IgD-negative memory B cell (primary cell): ENCODE measurements at regions not wholly inside any gene's neighbourhood (a gene's known extent, or its start where the extent isn't known, plus 50 kb on each side); places are given as distances from the start of the nearest gene placed in this dataset.
"Not testable (repeated sequence)": the region's sequence is repeated elsewhere in the genome, so short reads cannot be mapped to it uniquely, and the experiment has no call there.

Source experiments
- H3K27ac Mint-ChIP-seq, 3 donors: one replicate each; pipeline ENCODE4 v1.8.0; 2020 to 2022; ENCODE audit warnings: mild to moderate bottlenecking in 3 of 3, mixed read lengths in 3 of 3, moderate library complexity in 1 of 3
- H3K27me3 Mint-ChIP-seq: one replicate; pipeline ENCODE4 v1.8.0; 2021; ENCODE audit warnings: mixed read lengths
- H3K36me3 Mint-ChIP-seq: one replicate; pipeline ENCODE4 v1.8.0; 2020; ENCODE audit warnings: mild to moderate bottlenecking, mixed read lengths
- H3K4me1 Mint-ChIP-seq, 3 donors: one replicate each; pipeline ENCODE4 v1.8.0; 2020 to 2022; ENCODE audit warnings: mixed read lengths in 3 of 3, mild to moderate bottlenecking in 1 of 3
- H3K4me3 Mint-ChIP-seq, 4 donors: one replicate each; pipeline ENCODE4 v1.8.0; 2020 to 2022; ENCODE audit warnings: mild to moderate bottlenecking in 4 of 4, mixed read lengths in 4 of 4, moderate library complexity in 3 of 4
- H3K9me3 Mint-ChIP-seq, 3 donors: one replicate each; pipeline ENCODE4 v1.8.0; 2020 to 2021; ENCODE audit warnings: mixed read lengths in 3 of 3, mild to moderate bottlenecking in 1 of 3

- no peaks in the 10 kb centered on the region for H3K36me3 Mint-ChIP-seq
- no peaks in the 10 kb centered on the region for H3K27me3 Mint-ChIP-seq
Measured at GRCh38 chr10:28733245-28733644, 55.9 kb downstream of the BAMBI start.

GRCh38 chr10:28733647-28734046 is 56.3 kb downstream of the BAMBI start:
- Mint-ChIP-seq H3K27me3 (no peaks in the 10 kb centered on the region), H3K4me3 (no peak overlapping the region), H3K9me3 (peaks cover 3 to 6% (median 3%) of the 10 kb centered on the region in 3 donors), H3K36me3 (no peaks in the 10 kb centered on the region), H3K4me1 (no peaks in the 10 kb centered on the region), H3K27ac (no peak overlapping the region)

More at GRCh38 chr10:28733245-28733644, 55.9 kb downstream of the BAMBI start:
- Mint-ChIP-seq H3K27ac (no peak overlapping the region), H3K4me1 (no peaks in the 10 kb centered on the region), H3K9me3 (peaks cover 3 to 6% (median 3%) of the 10 kb centered on the region in 3 donors), H3K4me3 (no peak overlapping the region)

GRCh38 chr10:28734938-28735759 is 57.8 kb downstream of the BAMBI start:
- Mint-ChIP-seq H3K4me3 (no peak overlapping the region), H3K4me1 (no peaks in the 10 kb centered on the region), H3K9me3 (peaks cover 3 to 6% (median 6%) of the 10 kb centered on the region in 3 donors), H3K36me3 (no peaks in the 10 kb centered on the region), H3K27me3 (no peaks in the 10 kb centered on the region), H3K27ac (peak overlapping the region in 1 of 3 donors; percentile 27)

DNA sequence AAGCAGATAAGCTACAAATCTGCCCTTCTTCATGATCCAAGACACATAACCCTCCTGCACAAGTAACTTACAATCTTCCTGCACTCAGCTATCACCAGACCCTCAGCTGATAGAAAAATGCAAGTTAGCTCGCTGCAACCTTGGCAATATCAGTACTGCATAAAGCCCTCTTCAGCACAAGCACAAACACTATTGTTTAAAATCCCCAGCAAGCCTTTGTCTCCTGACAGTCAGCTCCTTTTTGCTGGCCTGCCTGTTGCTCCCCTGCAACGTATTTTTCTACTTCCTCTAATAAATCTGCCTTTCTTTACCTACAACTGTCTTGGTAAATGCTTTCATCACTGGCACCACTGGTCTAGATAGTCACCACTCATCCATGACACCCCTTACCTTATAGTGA is 59.8 kb downstream of the BAMBI start:
- Mint-ChIP-seq H3K9me3 (peaks cover 5 to 6% (median 6%) of the 10 kb centered on the region in 3 donors), H3K27ac (no peak overlapping the region), H3K4me3 (no peak overlapping the region), H3K27me3 (no peaks in the 10 kb centered on the region), H3K36me3 (no peaks in the 10 kb centered on the region), H3K4me1 (no peaks in the 10 kb centered on the region)

- no peaks in the 10 kb centered on the region for H3K36me3 Mint-ChIP-seq
- H3K27ac Mint-ChIP-seq = no peak overlapping the region
- H3K4me3 Mint-ChIP-seq = no peak overlapping the region
- peaks cover 5 to 6% (median 6%) of the 10 kb centered on the region in 3 donors for H3K9me3 Mint-ChIP-seq
- H3K27me3 Mint-ChIP-seq = no peaks in the 10 kb centered on the region
- no peaks in the 10 kb centered on the region for H3K4me1 Mint-ChIP-seq
Measured at GRCh38 chr10:28738200-28738599, 60.9 kb downstream of the BAMBI start.

- peaks cover 3% of the 10 kb centered on the region for H3K27me3 Mint-ChIP-seq
- H3K9me3 Mint-ChIP-seq = peaks cover 0 to 8% (median 4%) of the 10 kb centered on the region in 3 donors
- no peak overlapping the region for H3K27ac Mint-ChIP-seq
- no peaks in the 10 kb centered on the region for H3K36me3 Mint-ChIP-seq
- no peaks in the 10 kb centered on the region for H3K4me1 Mint-ChIP-seq
- H3K4me3 Mint-ChIP-seq = peak overlapping the region in 1 of 4 donors; percentile 61
Measured at GRCh38 chr10:28743576-28743975, 66.3 kb downstream of the BAMBI start.

- Mint-ChIP-seq H3K9me3 (peaks cover 0 to 10% (median 4%) of the 10 kb centered on the region in 3 donors), H3K27me3 (peaks cover 3% of the 10 kb centered on the region), H3K36me3 (no peaks in the 10 kb centered on the region), H3K4me3 (peak overlapping the region in 1 of 4 donors; percentile 61), H3K4me1 (no peaks in the 10 kb centered on the region), H3K27ac (no peak overlapping the region)
Measured at GRCh38 chr10:28744069-28744768, 66.9 kb downstream of the BAMBI start.

DNA sequence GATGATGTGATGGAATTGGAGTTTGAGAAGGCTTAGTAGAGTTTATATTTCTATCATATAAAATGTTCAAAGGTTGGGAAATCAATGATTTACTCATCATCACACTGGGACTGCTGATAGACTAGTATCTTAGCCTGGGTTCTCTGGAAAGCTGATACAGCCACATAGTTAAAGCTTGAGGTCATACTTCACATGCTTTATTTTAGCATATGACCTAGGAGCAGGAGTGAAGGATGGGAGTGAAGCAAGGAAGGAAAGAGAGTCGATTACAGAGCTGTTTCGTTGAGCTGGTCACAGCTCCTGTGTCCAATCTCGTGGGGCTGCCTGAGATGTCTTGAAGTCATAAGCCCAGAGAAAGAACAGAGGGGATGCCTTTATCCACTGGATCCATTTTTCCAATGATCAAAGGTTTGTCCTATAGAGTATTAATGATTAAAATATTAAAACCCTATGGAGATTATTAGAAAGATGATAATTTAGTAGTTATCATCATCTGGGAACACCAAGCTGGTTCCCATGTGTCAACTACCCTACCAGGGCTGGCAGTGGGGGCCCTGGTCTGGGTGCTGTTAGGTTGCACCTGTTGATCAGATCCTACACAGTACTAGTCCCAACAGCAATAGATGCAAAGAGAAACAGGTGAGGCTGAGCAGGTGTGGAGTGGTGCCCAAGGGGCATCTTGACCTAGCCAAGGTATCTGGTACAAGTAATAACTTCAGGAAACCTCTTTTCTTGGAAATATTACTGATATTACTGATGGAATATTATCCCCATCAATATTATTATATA is 77.8 kb downstream of the BAMBI start:
- no peak overlapping the region for H3K4me3 Mint-ChIP-seq

DNA sequence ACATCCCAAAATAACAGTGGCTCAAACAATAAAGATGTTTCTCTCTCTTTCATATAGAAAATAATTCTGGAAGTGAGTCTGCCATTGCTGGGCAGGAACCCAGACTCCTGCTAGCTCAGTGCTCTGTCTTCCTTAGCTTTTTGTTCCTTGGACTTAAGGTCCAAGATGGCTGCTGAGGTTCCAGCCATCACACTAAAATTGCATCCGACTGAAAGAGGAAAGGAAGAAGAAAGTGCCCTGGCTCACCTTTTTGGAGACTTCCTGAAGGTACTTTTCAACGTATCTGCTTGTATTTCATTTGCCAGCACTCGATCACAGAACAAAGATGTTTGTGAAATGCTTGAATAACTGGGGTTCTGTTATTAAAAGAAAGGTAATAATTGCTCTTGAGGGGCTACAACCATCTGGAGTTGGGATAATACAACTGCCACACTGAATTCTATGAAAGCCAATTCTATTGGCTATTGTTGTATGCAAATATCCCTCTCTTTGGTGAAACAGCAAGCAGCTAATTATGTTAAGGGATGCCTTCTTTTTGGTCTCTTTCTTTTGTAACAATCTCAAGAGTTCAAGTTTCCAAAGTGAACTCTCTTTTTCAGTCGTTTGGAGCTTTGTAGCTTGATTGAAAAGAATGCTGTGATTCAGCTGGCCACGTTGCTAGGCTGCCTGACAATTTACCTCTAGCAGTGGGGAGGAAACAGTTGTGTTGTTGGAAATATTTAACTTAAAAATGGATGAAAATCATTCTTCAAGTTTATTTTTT is 83.9 kb downstream of the BAMBI start:
- Mint-ChIP-seq H3K27me3 (peaks cover 10% of the 10 kb centered on the region), H3K4me3 (no peak overlapping the region), H3K27ac (no peak overlapping the region), H3K4me1 (no peaks in the 10 kb centered on the region), H3K36me3 (no peaks in the 10 kb centered on the region), H3K9me3 (no peaks in the 10 kb centered on the region)

More for the DNA sequence above, 77.8 kb downstream of the BAMBI start:
- Mint-ChIP-seq H3K36me3 (no peaks in the 10 kb centered on the region), H3K27ac (no peak overlapping the region), H3K27me3 (peaks cover 14% of the 10 kb centered on the region), H3K4me1 (peaks cover 0 to 2% (median 0%) of the 10 kb centered on the region in 3 donors), H3K9me3 (peaks cover 2 to 4% (median 2%) of the 10 kb centered on the region in 3 donors)

- no peak overlapping the region for H3K27ac Mint-ChIP-seq
- H3K27me3 Mint-ChIP-seq = no peaks in the 10 kb centered on the region
- no peak overlapping the region for H3K4me3 Mint-ChIP-seq
- H3K9me3 Mint-ChIP-seq = no peaks in the 10 kb centered on the region
- no peaks in the 10 kb centered on the region for H3K36me3 Mint-ChIP-seq
- no peaks in the 10 kb centered on the region for H3K4me1 Mint-ChIP-seq
Measured at GRCh38 chr10:28763471-28764170, 86.3 kb downstream of the BAMBI start.

GRCh38 chr10:28765641-28766040 is 88.3 kb downstream of the BAMBI start:
- H3K4me1 Mint-ChIP-seq = no peaks in the 10 kb centered on the region
- no peaks in the 10 kb centered on the region for H3K36me3 Mint-ChIP-seq
- no peak overlapping the region for H3K27ac Mint-ChIP-seq
- H3K27me3 Mint-ChIP-seq = no peaks in the 10 kb centered on the region
- no peaks in the 10 kb centered on the region for H3K9me3 Mint-ChIP-seq
- H3K4me3 Mint-ChIP-seq = no peak overlapping the region

DNA sequence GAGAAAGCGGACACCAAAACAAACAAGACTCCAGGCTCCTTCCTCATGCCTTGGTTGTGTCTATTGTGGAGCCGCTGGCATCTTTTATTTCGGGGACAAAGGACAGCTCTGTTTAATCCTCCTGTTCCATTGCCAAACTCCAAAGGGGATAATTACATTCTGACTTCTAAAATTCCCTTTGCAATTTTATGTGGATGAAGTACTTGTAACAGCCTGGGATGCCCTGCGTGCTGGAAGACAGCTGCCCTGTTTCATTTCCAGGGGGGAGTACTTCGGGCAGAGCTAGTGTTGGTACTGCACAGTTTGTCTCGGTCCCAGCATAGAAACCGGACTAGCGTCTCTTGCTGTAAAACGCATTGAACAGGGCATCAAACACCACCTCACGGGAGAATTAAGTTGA is 90.9 kb downstream of the BAMBI start:
- H3K9me3 Mint-ChIP-seq = peaks cover 0 to under 1% (median 0%) of the 10 kb centered on the region in 3 donors
- H3K4me1 Mint-ChIP-seq = no peaks in the 10 kb centered on the region
- H3K27ac Mint-ChIP-seq = no peak overlapping the region
- no peak overlapping the region for H3K4me3 Mint-ChIP-seq
- no peaks in the 10 kb centered on the region for H3K36me3 Mint-ChIP-seq
- no peaks in the 10 kb centered on the region for H3K27me3 Mint-ChIP-seq

DNA sequence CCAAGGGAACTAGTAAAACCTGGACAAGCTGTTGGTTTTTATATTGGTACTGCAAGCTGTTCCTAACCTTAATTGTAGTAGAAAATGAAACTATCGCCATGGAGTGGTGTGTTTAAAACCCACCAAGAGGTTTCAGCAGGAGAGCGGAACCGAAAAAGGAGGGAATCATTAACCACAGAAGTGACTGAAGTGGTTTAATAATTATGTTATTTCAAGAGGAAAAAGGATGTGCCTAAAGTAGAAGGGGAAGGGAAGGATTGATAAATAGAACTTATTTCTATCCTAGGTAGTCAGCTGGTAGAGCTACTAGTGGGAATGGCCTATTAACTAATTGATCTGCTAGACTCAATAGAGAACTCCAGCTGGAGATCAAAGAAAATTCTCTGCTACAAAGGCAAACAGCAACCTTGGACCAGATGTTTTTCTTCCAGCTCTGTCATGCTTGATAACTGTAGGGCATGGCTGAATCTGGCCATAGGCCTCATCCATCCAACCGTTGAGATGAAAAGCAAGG is 91.8 kb downstream of the BAMBI start:
- Mint-ChIP-seq H3K4me3 (no peak overlapping the region), H3K36me3 (no peaks in the 10 kb centered on the region), H3K27me3 (peaks cover 2% of the 10 kb centered on the region), H3K4me1 (no peaks in the 10 kb centered on the region), H3K9me3 (peaks cover 0 to 3% (median 2%) of the 10 kb centered on the region in 3 donors), H3K27ac (no peak overlapping the region)

DNA sequence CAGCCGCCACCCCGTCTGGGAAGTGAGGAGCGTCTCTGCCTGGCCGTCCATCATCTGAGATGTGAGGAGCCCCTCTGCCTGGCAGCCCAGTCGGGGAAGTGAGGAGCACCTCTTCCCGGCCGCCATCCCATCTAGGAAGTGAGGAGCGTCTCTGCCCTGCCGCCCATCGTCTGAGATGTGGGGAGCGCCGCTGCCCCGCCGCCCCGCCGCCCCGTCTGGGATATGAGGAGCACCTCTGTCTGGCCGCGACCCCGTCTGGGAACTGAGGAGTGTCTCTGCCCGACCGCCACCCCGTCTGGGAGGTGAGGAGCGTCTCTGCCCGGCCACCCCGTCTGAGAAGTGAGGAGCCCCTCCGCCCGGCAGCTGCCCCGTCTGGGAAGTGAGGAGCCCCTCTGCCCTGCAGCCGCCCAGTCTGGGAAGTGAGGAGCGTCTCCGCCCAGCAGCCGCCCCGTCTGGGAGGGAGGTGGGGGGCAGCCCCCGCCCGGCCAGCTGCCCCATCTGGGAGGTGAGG is 94.3 kb downstream of the BAMBI start:
- H3K36me3 Mint-ChIP-seq, H3K4me1 Mint-ChIP-seq, H3K27me3 Mint-ChIP-seq, H3K4me3 Mint-ChIP-seq, H3K9me3 Mint-ChIP-seq, H3K27ac Mint-ChIP-seq: not testable (repeated sequence)
